ENCODE measurements at regions not wholly inside any gene's neighbourhood (a gene's known extent, or its start where the extent isn't known, plus 50 kb on each side); places are given as distances from the start of the nearest gene placed in this dataset.

DNA sequence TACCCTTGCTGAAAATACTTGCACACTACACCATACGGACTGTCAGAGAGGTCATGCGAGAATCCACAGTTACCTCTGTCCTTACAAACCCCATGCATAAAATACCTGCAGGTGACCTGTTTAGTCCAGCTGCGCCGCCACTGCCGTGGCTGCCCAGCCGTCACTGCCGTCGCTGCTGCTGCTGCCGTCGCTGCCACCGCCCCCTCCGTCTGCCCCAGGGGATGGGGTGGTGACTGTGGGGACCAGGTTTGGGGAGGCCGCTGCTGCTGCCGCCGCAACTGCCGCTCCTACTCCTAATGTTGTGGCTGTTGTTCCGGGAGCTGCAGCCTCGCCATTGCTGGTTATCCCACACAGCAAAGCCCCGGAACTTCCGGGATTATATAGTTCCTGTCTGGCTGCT is 141.8 kb upstream of the ZCCHC13 start:
- TF ChIP-seq POLR2AphosphoS5 (IDR thresholded peaks at IDR 0.05), result no peak
- no peak for TF ChIP-seq EP300 (IDR thresholded peaks at IDR 0.05)
- TF ChIP-seq, protein P1, sequence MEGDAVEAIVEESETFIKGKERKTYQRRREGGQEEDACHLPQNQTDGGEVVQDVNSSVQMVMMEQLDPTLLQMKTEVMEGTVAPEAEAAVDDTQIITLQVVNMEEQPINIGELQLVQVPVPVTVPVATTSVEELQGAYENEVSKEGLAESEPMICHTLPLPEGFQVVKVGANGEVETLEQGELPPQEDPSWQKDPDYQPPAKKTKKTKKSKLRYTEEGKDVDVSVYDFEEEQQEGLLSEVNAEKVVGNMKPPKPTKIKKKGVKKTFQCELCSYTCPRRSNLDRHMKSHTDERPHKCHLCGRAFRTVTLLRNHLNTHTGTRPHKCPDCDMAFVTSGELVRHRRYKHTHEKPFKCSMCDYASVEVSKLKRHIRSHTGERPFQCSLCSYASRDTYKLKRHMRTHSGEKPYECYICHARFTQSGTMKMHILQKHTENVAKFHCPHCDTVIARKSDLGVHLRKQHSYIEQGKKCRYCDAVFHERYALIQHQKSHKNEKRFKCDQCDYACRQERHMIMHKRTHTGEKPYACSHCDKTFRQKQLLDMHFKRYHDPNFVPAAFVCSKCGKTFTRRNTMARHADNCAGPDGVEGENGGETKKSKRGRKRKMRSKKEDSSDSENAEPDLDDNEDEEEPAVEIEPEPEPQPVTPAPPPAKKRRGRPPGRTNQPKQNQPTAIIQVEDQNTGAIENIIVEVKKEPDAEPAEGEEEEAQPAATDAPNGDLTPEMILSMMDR (IDR thresholded peaks at IDR 0.05), result no peak
- TF ChIP-seq POLR2A (IDR thresholded peaks at IDR 0.05), result no peak
- 98% methylated on average over 20 of the region's 20 CpGs for WGBS, 2 donors
- Histone ChIP-seq H3K4me1 (no peaks in the 10 kb centered on the region), H3K27ac (no peak overlapping the region), H3K36me3 (no peaks in the 10 kb centered on the region), H3K27me3 (no peaks in the 10 kb centered on the region), H3K9me3 (no peaks in the 10 kb centered on the region), H3K4me3 (no peak overlapping the region)
- intact Hi-C loops (cut with DNase I), result no loop called here
- DNase-seq, result no peak

DNA sequence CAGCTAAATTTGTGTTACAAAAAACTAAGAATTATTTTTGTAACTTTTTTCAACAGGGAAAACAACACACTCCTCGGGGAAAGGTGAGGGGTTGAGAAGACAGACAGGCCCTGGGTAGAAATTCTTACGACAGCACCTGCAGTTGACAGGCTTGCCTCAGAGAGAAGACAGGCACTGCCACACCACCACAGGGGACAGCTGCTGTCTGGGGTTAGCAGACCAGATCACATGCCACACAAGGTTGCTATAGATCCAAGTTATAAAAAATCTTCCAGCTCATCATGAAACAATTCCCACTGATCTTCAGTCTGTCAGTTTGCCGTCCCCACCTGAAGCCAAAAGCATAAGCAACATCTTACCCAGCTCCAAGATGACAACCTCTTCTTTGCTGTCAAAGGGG is 143.2 kb upstream of the ZCCHC13 start:
- DNase-seq, result no peak
- WGBS, 2 donors, result 93 to 95% methylated on average over 3 of the region's 3 CpGs
- Histone ChIP-seq H3K4me3 (no peak overlapping the region), H3K9me3 (no peaks in the 10 kb centered on the region), H3K36me3 (no peaks in the 10 kb centered on the region), H3K27ac (no peak overlapping the region), H3K27me3 (no peaks in the 10 kb centered on the region), H3K4me1 (no peaks in the 10 kb centered on the region)
- TF ChIP-seq POLR2A (IDR thresholded peaks at IDR 0.05), result no peak
- no peak for TF ChIP-seq EP300 (IDR thresholded peaks at IDR 0.05)
- TF ChIP-seq, protein P1 (IDR thresholded peaks at IDR 0.05), result no peak
- TF ChIP-seq POLR2AphosphoS5 (IDR thresholded peaks at IDR 0.05), result no peak
- intact Hi-C loops (cut with DNase I), result no loop called here

DNA sequence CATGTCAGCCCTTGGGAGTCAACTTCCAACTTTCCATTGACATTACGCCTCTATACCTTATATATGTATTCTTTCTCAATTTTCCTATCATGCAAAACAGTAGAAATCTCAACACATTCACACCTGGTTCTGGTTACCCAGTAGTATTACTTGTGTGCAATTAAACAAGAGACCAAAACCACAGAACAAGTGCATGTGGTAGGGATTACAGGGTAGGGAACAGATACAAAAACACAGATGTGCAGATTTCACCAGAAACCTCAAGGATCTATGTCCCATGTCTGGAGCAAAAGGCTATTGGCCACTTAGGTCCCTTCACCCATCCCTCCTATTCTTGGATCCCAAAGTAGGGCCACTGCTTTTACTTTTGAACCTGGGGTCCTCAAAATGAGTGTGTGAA is 143.6 kb upstream of the ZCCHC13 start:
- H3K36me3 ChIP-seq, result no peaks in the 10 kb centered on the region
- intact Hi-C loops (cut with DNase I), result no loop called here
- DNase-seq, result no peak
- no peak overlapping the region for H3K27ac ChIP-seq
- TF ChIP-seq EP300 (IDR thresholded peaks at IDR 0.05) (no peak), POLR2AphosphoS5 (IDR thresholded peaks at IDR 0.05) (no peak)
- TF ChIP-seq, protein P1 (IDR thresholded peaks at IDR 0.05), result no peak
- H3K9me3 ChIP-seq, result no peaks in the 10 kb centered on the region
- no peak overlapping the region for H3K4me3 ChIP-seq
- no peaks in the 10 kb centered on the region for H3K27me3 ChIP-seq
- no peaks in the 10 kb centered on the region for H3K4me1 ChIP-seq
- 95 to 98% methylated on average over 1 of the region's 1 CpG for WGBS, 2 donors

DNA sequence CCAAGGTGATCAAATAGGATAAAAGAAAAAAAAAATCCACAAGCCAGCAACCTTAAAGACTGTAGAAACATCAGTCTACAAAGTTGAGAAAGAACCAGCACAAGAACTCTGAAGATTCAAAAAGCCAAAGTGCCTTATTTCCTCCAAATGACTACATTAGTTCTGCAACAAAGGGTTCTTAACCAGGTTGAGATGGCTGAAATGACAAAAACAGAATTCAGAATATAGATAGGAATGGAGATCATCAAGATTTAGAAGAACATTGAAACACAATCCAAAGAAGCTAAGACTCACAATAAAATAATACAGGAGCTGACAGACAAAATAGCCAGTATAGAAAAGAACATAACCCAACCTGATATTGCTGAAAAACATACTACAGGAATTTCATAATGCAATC is 156.5 kb upstream of the ZCCHC13 start:
- DNase-seq, result no peak
- no peaks in the 10 kb centered on the region for H3K36me3 ChIP-seq
- no peak overlapping the region for H3K4me3 ChIP-seq
- peaks cover 0 to under 1% (median 0%) of the 10 kb centered on the region in 4 donors for H3K9me3 ChIP-seq
- TF ChIP-seq POLR2A (IDR thresholded peaks at IDR 0.05), result no peak
- TF ChIP-seq POLR2AphosphoS5 (IDR thresholded peaks at IDR 0.05), result no peak
- TF ChIP-seq, protein P1 (IDR thresholded peaks at IDR 0.05), result no peak
- intact Hi-C loops (cut with DNase I), result no loop called here
- no peaks in the 10 kb centered on the region for H3K4me1 ChIP-seq
- no peaks in the 10 kb centered on the region for H3K27me3 ChIP-seq
- H3K27ac ChIP-seq, result no peak overlapping the region

DNA sequence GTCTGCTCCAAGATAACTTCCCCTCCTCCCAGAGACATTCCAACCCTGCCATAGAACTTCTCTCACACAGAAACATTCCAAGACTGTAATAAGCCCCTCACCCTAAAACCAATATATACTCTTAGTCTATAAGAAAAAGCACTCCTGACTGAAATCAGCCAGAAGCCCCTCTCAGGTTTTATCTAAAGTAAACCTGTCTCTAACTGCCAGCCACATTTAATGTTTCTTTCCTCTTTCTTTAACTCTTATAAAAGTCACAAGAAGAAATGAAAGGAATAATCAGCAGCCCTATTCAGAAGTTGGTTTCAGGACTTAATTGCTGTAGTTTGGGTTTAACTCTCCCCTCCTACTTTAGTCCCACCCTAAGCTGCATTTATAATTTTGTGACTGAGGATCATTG is 165.0 kb upstream of the ZCCHC13 start:
- Histone ChIP-seq H3K9me3 (peaks cover 0 to 4% (median 0%) of the 10 kb centered on the region in 4 donors), H3K4me1 (no peaks in the 10 kb centered on the region), H3K27ac (no peak overlapping the region), H3K4me3 (no peak overlapping the region), H3K36me3 (no peaks in the 10 kb centered on the region), H3K27me3 (no peaks in the 10 kb centered on the region)
- no peak for DNase-seq
- intact Hi-C loops (cut with DNase I), result loop anchor here (10.0 kb wide), 2 partner anchors 194 to 206 kb away; no protein-coding TSS in a partner anchor
- TF ChIP-seq, protein P1 (IDR thresholded peaks at IDR 0.05), result no peak
- no peak for TF ChIP-seq POLR2AphosphoS5 (IDR thresholded peaks at IDR 0.05)
- no peak for TF ChIP-seq POLR2A (IDR thresholded peaks at IDR 0.05)
- TF ChIP-seq EP300 (IDR thresholded peaks at IDR 0.05), result no peak
